ENCODE measurements at regions not wholly inside any gene's neighbourhood (a gene's known extent, or its start where the extent isn't known, plus 50 kb on each side); places are given as distances from the start of the nearest gene placed in this dataset.
"Not testable (repeated sequence)": the region's sequence is repeated elsewhere in the genome, so short reads cannot be mapped to it uniquely, and the experiment has no call there.

GRCh38 chr2:36302911-36303310 is 52.7 kb upstream of the CRIM1 start:
- H3K4me1 ChIP-seq (ENCODE audit: control insufficient read depth, insufficient read depth, low read length): no peaks in the 10 kb centered on the region

DNA sequence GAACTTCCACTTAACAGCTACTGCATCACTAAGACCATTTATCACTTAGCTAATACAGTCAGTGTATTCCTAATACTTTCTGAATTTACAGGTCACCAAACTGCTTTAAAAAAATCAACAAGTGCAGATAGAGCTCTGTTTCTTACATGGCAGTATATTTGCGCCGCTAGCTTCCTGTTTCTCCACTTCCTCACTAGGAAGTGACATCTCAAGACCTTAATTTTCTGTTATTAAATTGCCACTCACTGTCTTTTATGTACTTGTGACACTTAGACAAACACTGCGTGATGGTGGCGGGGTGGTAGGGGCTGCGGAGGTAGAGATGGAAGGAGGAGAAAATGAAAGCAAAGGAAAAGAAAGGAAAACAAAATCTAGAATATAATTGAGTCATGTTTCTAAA is 53.7 kb upstream of the CRIM1 start:
- Histone ChIP-seq H3K27me3 (ENCODE audit: control insufficient read depth in 1 of 2, insufficient read depth in 2 of 2, low read length in 2 of 2) (no peaks in the 10 kb centered on the region), H3K9me3 (ENCODE audit: control insufficient read depth in 2 of 2, low read length in 2 of 2) (peaks cover 0 to 2% of the 10 kb centered on the region in 2 donors), H3K27ac (ENCODE audit: low read length) (no peak overlapping the region), H3K9ac (ENCODE audit: low read length in 2 of 2) (no peak overlapping the region), H3K4me1 (ENCODE audit: control insufficient read depth, insufficient read depth, low read length) (no peaks in the 10 kb centered on the region), H3K36me3 (ENCODE audit: control insufficient read depth in 2 of 2, insufficient read depth in 2 of 2, low read length in 2 of 2) (no peaks in the 10 kb centered on the region), H3K4me3 (ENCODE audit: low read length in 2 of 2) (no peak overlapping the region)

More at GRCh38 chr2:36302911-36303310, 52.7 kb upstream of the CRIM1 start:
- no peaks in the 10 kb centered on the region for H3K36me3 ChIP-seq (ENCODE audit: control insufficient read depth in 2 of 2, insufficient read depth in 2 of 2, low read length in 2 of 2)
- H3K4me3 ChIP-seq (ENCODE audit: low read length in 2 of 2): no peak overlapping the region
- no peak overlapping the region for H3K27ac ChIP-seq (ENCODE audit: low read length)
- H3K9me3 ChIP-seq (ENCODE audit: control insufficient read depth in 2 of 2, low read length in 2 of 2): no peaks in the 10 kb centered on the region
- H3K9ac ChIP-seq (ENCODE audit: low read length in 2 of 2): no peak overlapping the region
- H3K27me3 ChIP-seq (ENCODE audit: control insufficient read depth in 1 of 2, insufficient read depth in 2 of 2, low read length in 2 of 2): no peaks in the 10 kb centered on the region

- H3K27me3 ChIP-seq (ENCODE audit: control insufficient read depth in 1 of 2, insufficient read depth in 2 of 2, low read length in 2 of 2): no peaks in the 10 kb centered on the region
- no peaks in the 10 kb centered on the region for H3K36me3 ChIP-seq (ENCODE audit: control insufficient read depth in 2 of 2, insufficient read depth in 2 of 2, low read length in 2 of 2)
- peaks cover 0 to 2% of the 10 kb centered on the region in 2 donors for H3K9me3 ChIP-seq (ENCODE audit: control insufficient read depth in 2 of 2, low read length in 2 of 2)
- no peaks in the 10 kb centered on the region for H3K4me1 ChIP-seq (ENCODE audit: control insufficient read depth, insufficient read depth, low read length)
- no peak overlapping the region for H3K4me3 ChIP-seq (ENCODE audit: low read length in 2 of 2)
- H3K27ac ChIP-seq (ENCODE audit: low read length): no peak overlapping the region
- H3K9ac ChIP-seq (ENCODE audit: low read length in 2 of 2): no peak overlapping the region
Measured at GRCh38 chr2:36300697-36301096, 54.9 kb upstream of the CRIM1 start.

DNA sequence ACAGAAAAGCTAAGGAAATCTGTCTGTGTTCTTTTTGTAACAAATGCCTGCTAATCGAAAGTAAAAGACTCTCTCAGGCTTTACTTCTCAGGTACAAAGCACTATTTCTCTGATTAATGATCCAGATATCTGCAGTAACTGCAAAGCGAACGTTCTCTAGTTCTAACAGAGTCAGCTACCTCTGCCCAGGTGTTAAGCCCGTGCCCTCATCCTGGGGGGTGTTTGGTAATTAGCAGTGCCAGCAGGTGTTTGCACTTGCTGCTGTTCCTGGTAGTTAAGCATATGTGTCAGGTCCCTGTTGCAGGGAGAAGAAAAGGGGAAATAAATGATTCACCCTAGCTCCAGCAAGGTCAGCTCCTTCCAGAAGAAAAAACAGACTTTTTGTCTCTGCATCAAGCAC is 58.8 kb upstream of the CRIM1 start:
- Histone ChIP-seq H3K27me3 (ENCODE audit: control insufficient read depth in 1 of 2, insufficient read depth in 2 of 2, low read length in 2 of 2) (no peaks in the 10 kb centered on the region), H3K4me1 (ENCODE audit: control insufficient read depth, insufficient read depth, low read length) (no peaks in the 10 kb centered on the region)

GRCh38 chr2:36294316-36294721 is 61.3 kb upstream of the CRIM1 start:
- H3K4me3 ChIP-seq (ENCODE audit: low read length in 2 of 2): no peak overlapping the region
- H3K27ac ChIP-seq (ENCODE audit: low read length): no peak overlapping the region
- H3K36me3 ChIP-seq (ENCODE audit: control insufficient read depth in 2 of 2, insufficient read depth in 2 of 2, low read length in 2 of 2): no peaks in the 10 kb centered on the region

More for the DNA sequence above, 58.8 kb upstream of the CRIM1 start:
- H3K27ac ChIP-seq (ENCODE audit: low read length): no peak overlapping the region
- no peak overlapping the region for H3K4me3 ChIP-seq (ENCODE audit: low read length in 2 of 2)
- peaks cover 0 to 2% of the 10 kb centered on the region in 2 donors for H3K9me3 ChIP-seq (ENCODE audit: control insufficient read depth in 2 of 2, low read length in 2 of 2)
- no peaks in the 10 kb centered on the region for H3K36me3 ChIP-seq (ENCODE audit: control insufficient read depth in 2 of 2, insufficient read depth in 2 of 2, low read length in 2 of 2)
- H3K9ac ChIP-seq (ENCODE audit: low read length in 2 of 2): no peak overlapping the region

DNA sequence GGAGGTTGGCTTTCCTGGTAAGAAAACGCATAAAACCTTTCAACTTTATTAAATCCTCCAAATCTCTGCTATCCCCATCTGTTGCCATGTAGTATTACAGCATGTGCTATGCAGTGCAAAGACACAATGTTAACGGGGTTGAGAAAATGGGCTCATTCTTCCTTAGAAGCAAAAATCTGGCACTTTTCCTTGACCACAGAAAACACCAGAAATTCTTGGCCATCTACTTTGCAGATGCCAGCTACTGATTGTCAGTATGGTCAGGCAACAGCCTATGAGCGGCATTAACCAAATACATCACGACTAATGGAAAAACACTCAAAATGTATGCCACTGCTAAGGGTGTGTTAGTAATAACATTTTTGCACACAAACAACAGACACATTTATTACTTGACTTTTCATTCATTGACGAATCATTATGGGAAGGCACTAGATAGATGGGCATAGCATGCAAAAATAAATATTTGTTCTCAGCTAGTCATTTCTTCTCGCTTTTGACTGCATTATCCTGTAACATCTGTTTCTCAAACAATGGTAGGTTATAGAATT is 65.2 kb upstream of the CRIM1 start:
- no peaks in the 10 kb centered on the region for H3K9me3 ChIP-seq (ENCODE audit: control insufficient read depth in 2 of 2, low read length in 2 of 2)
- no peaks in the 10 kb centered on the region for H3K27me3 ChIP-seq (ENCODE audit: control insufficient read depth in 1 of 2, insufficient read depth in 2 of 2, low read length in 2 of 2)
- H3K4me3 ChIP-seq (ENCODE audit: low read length in 2 of 2): no peak overlapping the region
- H3K27ac ChIP-seq (ENCODE audit: low read length): no peak overlapping the region
- H3K36me3 ChIP-seq (ENCODE audit: control insufficient read depth in 2 of 2, insufficient read depth in 2 of 2, low read length in 2 of 2): no peaks in the 10 kb centered on the region
- H3K9ac ChIP-seq (ENCODE audit: low read length in 2 of 2): no peak overlapping the region
- H3K4me1 ChIP-seq (ENCODE audit: control insufficient read depth, insufficient read depth, low read length): no peaks in the 10 kb centered on the region

More at GRCh38 chr2:36294316-36294721, 61.3 kb upstream of the CRIM1 start:
- no peaks in the 10 kb centered on the region for H3K4me1 ChIP-seq (ENCODE audit: control insufficient read depth, insufficient read depth, low read length)
- H3K9me3 ChIP-seq (ENCODE audit: control insufficient read depth in 2 of 2, low read length in 2 of 2): peaks cover 0 to 2% of the 10 kb centered on the region in 2 donors
- no peak overlapping the region for H3K9ac ChIP-seq (ENCODE audit: low read length in 2 of 2)
- H3K27me3 ChIP-seq (ENCODE audit: control insufficient read depth in 1 of 2, insufficient read depth in 2 of 2, low read length in 2 of 2): no peaks in the 10 kb centered on the region

DNA sequence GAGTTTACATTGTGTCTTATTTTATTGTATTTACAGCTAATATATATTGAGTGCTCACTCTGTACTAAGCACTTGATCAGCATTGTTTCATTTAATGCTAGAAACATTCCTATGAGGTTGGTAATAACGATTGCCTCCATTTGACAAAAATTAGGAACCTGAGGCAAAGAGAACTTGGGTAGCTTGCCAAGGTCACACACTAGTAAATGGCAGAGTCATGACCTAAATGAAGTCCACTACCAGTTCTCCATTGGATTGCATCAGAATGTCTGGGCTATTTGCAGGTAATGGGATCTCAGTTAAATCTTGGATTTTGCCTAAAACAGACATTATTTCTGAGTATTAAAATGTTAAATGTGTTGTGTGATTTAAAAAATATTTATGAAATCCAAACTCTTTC is 65.8 kb upstream of the CRIM1 start:
- no peaks in the 10 kb centered on the region for H3K4me1 ChIP-seq (ENCODE audit: control insufficient read depth, insufficient read depth, low read length)
- no peak overlapping the region for H3K9ac ChIP-seq (ENCODE audit: low read length in 2 of 2)
- H3K27ac ChIP-seq (ENCODE audit: low read length): no peak overlapping the region
- no peak overlapping the region for H3K4me3 ChIP-seq (ENCODE audit: low read length in 2 of 2)
- no peaks in the 10 kb centered on the region for H3K9me3 ChIP-seq (ENCODE audit: control insufficient read depth in 2 of 2, low read length in 2 of 2)
- H3K36me3 ChIP-seq (ENCODE audit: control insufficient read depth in 2 of 2, insufficient read depth in 2 of 2, low read length in 2 of 2): no peaks in the 10 kb centered on the region
- H3K27me3 ChIP-seq (ENCODE audit: control insufficient read depth in 1 of 2, insufficient read depth in 2 of 2, low read length in 2 of 2): no peaks in the 10 kb centered on the region

GRCh38 chr2:36287363-36288275 is 68.0 kb upstream of the CRIM1 start:
- no peak overlapping the region for H3K9ac ChIP-seq (ENCODE audit: low read length in 2 of 2)
- no peak overlapping the region for H3K27ac ChIP-seq (ENCODE audit: low read length)
- H3K9me3 ChIP-seq (ENCODE audit: control insufficient read depth in 2 of 2, low read length in 2 of 2): no peaks in the 10 kb centered on the region
- H3K27me3 ChIP-seq (ENCODE audit: control insufficient read depth in 1 of 2, insufficient read depth in 2 of 2, low read length in 2 of 2): no peaks in the 10 kb centered on the region
- no peaks in the 10 kb centered on the region for H3K4me1 ChIP-seq (ENCODE audit: control insufficient read depth, insufficient read depth, low read length)
- no peak overlapping the region for H3K4me3 ChIP-seq (ENCODE audit: low read length in 2 of 2)
- H3K36me3 ChIP-seq (ENCODE audit: control insufficient read depth in 2 of 2, insufficient read depth in 2 of 2, low read length in 2 of 2): no peaks in the 10 kb centered on the region

- not testable (repeated sequence) for H3K27me3 ChIP-seq (ENCODE audit: control insufficient read depth in 1 of 2, insufficient read depth in 2 of 2, low read length in 2 of 2); H3K4me3 ChIP-seq (ENCODE audit: low read length in 2 of 2); H3K9ac ChIP-seq (ENCODE audit: low read length in 2 of 2); H3K36me3 ChIP-seq (ENCODE audit: control insufficient read depth in 2 of 2, insufficient read depth in 2 of 2, low read length in 2 of 2); H3K9me3 ChIP-seq (ENCODE audit: control insufficient read depth in 2 of 2, low read length in 2 of 2); H3K27ac ChIP-seq (ENCODE audit: low read length); H3K4me1 ChIP-seq (ENCODE audit: control insufficient read depth, insufficient read depth, low read length)
Measured at GRCh38 chr2:36279506-36279905, 76.1 kb upstream of the CRIM1 start.

- Histone ChIP-seq H3K4me1 (ENCODE audit: control insufficient read depth, insufficient read depth, low read length) (no peaks in the 10 kb centered on the region), H3K27me3 (ENCODE audit: control insufficient read depth in 1 of 2, insufficient read depth in 2 of 2, low read length in 2 of 2) (no peaks in the 10 kb centered on the region), H3K4me3 (ENCODE audit: low read length in 2 of 2) (no peak overlapping the region), H3K27ac (ENCODE audit: low read length) (no peak overlapping the region), H3K36me3 (ENCODE audit: control insufficient read depth in 2 of 2, insufficient read depth in 2 of 2, low read length in 2 of 2) (no peaks in the 10 kb centered on the region), H3K9ac (ENCODE audit: low read length in 2 of 2) (no peak overlapping the region), H3K9me3 (ENCODE audit: control insufficient read depth in 2 of 2, low read length in 2 of 2) (no peaks in the 10 kb centered on the region)
Measured at GRCh38 chr2:36277881-36278523, 77.6 kb upstream of the CRIM1 start.
